Amygdala (tissue), 56 donors: ENCODE measurements at regions not wholly inside any gene's neighbourhood (a gene's known extent, or its start where the extent isn't known, plus 50 kb on each side); places are given as distances from the start of the nearest gene placed in this dataset.

Experiments
- DNase-seq, 56 donors: peaks; one replicate each; lab custom pipeline; 2025; lab: John Stamatoyannopoulos, UW

DNA sequence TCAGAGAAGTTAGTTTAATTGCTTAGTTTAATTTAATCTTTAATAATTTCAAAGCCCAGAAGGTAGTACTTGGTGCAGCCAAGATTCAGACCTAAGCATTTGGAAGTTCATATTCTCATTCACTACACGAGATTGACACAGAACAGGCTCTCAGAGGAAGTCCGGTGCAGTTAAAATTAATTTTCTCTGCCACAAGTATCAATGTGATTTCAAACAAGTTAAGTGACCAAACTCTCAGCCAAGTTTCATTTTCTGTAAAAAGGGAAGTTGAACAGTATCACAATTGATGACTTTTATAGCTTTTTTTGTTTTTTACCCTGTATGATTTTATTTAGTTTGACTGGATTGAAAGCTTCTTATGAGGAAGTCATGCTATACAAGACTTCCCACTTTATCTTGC lies 1494.9 kb upstream of the LRRTM3 start:
- no peak for DNase-seq

DNA sequence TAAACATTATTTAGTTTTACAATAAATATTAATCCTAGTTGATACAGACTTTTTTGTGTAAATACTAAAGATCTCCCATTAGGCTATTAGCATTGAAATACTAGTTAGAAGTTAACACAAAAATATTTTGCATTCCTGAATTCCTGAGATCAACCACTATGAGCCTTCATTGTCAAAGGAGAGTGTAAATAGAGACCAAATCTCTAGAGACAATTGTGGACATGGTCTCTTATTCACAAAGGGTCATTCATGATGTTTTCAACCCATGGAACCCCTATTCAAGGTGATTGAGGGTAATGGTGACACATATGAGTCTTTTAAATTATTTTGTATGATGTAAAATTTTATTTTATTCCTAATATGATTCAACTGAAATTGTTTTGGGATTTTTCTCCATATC lies 1454.8 kb upstream of the LRRTM3 start:
- no peak for DNase-seq

- no peak for DNase-seq
Measured at GRCh38 chr10:65482848-65483247, 1443.0 kb upstream of the LRRTM3 start.

- DNase-seq: no peak
Measured at GRCh38 chr10:65491799-65492198, 1434.0 kb upstream of the LRRTM3 start.

- no peak for DNase-seq
Measured at GRCh38 chr10:65496541-65496940, 1429.3 kb upstream of the LRRTM3 start.

DNA sequence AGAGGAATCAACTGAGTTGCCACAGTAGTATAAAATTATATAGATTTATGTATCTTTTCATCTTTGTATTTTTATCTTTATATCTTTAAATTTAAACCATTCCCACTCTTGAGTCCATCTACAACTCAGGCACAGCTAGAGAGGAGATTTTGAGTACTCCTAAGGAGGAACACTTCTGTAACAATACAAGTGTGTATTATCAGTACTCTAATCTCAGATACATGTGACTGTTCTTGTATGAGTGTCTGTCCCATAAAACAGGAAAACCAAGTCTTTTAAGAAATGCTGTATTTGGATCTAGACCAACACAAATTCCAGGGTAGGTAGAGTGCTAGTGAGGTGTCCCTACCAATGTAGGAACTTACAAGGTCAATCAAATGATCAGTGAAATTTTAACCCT lies 1428.0 kb upstream of the LRRTM3 start:
- no peak for DNase-seq

- no peak for DNase-seq
Measured at GRCh38 chr10:65500716-65501115, 1425.1 kb upstream of the LRRTM3 start.

GRCh38 chr10:65501259-65501658 lies 1424.6 kb upstream of the LRRTM3 start:
- no peak for DNase-seq

DNA sequence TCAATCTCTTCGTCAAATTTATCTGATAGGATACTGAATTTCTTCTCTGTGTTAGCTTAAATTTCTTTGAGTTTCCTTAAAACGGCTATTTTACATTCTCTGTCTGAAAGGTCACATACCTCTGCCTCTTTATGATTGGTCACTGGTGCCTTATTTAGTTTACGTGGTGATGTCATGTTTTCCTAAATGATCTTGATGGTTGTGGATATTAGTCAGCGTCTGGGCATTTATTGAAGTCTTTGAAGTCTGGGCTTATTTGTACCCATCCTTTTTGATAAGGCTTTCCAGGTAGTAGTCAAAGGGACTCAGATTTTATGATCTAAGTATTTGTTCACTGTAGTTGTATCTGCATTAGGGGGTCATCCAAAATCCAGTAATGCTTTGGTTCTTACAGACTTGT lies 1407.5 kb upstream of the LRRTM3 start:
- DNase-seq: no peak

DNA sequence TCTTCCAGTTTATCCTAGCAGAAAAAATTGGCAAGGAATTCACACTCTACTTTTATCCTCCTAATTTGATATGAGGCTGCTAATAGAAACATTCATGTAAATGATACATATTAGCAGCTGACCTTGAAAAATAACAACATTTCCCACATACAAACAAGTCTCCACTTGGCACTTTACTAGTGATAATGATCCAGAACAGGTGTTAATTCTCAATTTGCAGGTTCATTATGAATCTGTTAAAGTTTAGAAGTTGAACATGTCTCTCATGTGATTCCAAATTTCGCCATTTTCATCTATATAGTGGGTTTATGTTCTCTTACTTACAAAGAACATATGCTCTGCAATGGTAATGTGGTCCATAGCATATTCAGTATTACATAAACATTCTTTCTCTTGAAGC lies 1396.8 kb upstream of the LRRTM3 start:
- no peak for DNase-seq

- no peak for DNase-seq
Measured at GRCh38 chr10:65531545-65531944, 1394.3 kb upstream of the LRRTM3 start.

DNA sequence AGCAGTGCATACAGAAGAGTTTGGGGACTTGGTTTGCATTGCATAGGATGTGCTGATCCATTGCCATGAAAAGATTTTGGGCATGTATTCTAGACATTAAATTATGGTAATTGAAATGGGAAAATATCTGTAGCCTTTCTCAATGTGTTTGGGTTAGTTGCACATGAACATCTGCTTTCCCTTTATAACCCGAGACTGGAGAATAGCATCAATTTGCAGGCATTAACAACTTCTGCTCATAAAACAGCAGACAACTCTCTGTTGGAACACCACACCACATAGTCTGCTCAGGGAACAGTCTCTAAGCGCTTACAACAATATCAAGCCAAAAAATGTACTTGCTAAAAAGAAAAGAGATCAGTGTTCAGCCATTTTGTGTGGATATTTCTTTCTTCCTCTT lies 1391.1 kb upstream of the LRRTM3 start:
- no peak for DNase-seq

DNA sequence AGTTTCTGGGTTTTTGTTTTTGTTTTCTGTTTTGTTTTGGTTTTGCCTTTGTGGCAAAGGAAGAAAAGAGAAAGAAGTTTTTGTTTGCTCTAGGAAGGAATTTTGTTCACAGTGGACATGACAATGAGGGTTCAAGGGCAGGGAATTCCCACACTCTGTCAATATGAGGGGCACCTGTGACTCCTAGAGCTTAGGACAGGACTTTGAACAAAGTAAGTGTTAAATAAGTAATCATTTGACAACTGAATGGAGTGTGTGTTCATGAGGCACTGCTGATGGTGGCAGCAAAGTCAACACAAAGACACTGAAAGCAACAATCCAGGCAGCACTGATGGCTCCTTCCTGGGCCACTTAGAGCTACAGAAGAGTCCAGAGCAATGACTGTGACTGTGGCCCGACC lies 1381.1 kb upstream of the LRRTM3 start:
- DNase-seq: no peak

GRCh38 chr10:65548001-65548400 lies 1377.8 kb upstream of the LRRTM3 start:
- DNase-seq: no peak

GRCh38 chr10:65550761-65551160 lies 1375.1 kb upstream of the LRRTM3 start:
- no peak for DNase-seq

DNA sequence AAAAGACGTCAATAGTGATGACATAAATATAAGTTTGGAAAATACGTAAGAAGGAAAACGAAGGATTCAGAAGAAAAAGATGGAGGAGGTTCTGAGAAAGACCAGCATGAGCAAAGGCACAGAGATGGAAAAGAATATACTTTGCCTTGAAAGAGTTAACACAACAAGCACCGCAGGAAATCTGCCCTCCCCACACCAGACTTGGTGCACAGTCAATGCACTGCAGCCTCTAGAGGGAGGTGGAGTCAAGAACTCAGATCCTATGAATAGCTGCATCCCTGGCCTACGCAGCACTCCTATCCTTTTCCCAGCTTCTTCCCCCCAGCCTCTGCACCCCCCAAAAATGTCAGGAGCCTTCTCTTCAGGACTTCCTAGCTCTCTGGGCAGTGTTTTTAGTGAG lies 1370.6 kb upstream of the LRRTM3 start:
- DNase-seq: no peak

GRCh38 chr10:65556006-65556405 lies 1369.8 kb upstream of the LRRTM3 start:
- no peak for DNase-seq

DNA sequence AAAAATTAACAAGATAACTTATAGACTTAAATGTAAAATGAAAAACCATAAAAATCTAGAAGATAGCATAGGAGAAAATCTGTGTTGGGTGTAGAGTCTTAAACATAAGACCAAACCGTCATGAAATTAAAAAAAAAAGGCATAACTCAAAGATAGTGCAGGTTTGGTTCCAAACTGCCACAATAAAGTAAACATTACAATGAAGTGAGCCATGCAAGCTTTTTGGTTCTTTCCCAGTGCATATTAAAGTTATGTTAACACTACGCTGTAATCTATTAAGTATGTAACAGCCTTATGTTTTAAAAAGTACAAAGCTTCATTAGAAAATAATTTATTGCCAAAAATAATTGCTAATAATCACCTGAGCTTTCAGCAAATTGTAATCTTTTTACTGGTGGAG lies 1366.5 kb upstream of the LRRTM3 start:
- DNase-seq: no peak

DNA sequence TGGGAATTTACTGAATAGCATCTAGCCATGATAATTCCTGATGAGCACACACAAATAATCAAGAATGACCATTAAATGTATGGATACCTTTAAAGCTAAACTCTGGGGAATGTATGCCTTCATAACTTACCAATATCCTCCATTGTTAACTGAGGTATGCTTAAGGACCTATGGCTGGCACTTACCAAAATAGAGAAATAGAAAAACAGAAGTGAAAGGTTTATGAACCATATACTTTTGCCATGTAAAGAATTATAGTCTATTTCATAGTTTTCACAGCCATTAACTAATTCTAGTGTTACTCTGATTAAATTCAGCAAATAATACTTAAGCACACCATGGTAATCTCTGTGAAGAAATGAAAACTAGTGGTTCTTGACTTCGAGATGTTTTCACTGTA lies 1360.6 kb upstream of the LRRTM3 start:
- no peak for DNase-seq

GRCh38 chr10:65566906-65567305 lies 1358.9 kb upstream of the LRRTM3 start:
- no peak for DNase-seq

- peak in 4 of 56 donors; percentile 2 to 20 (median 7) for DNase-seq
Measured at GRCh38 chr10:65570143-65571010, 1355.5 kb upstream of the LRRTM3 start.

GRCh38 chr10:65571011-65571570 lies 1354.7 kb upstream of the LRRTM3 start:
- no peak for DNase-seq
